Stomach (tissue), 8 donors: ENCODE measurements at regions not wholly inside any gene's neighbourhood (a gene's known extent, or its start where the extent isn't known, plus 50 kb on each side); places are given as distances from the start of the nearest gene placed in this dataset.

ENCODE experiments used
- DNase-seq, 2 donors: peaks; one replicate each; pipeline versions ENCODE4 v3.0.0 to v3.0.0-alpha.2; 2013 to 2019
- H3K27ac ChIP-seq, 5 donors: fragments of 200-600 bp in 4 of 5; sonication (generic) in 4 of 5; one replicate each; pipeline ENCODE4 v1.5.1; 2013 to 2019; ENCODE audit warnings: mild to moderate bottlenecking in 1 of 5, moderate library complexity in 1 of 5
- H3K27me3 ChIP-seq, 3 donors: fragments of 200-600 bp; sonication (generic); one replicate each; pipeline ENCODE4 v1.5.1; 2017 to 2019; ENCODE audit warnings: mixed run types in 1 of 3
- H3K36me3 ChIP-seq, 4 donors: fragments of 200-600 bp; sonication (generic); 1 replicate in 3 of 4; 2 replicates in 1 of 4; pipeline ENCODE4 v1.5.1; 2016 to 2019
- H3K4me1 ChIP-seq, 4 donors: fragments of 200-600 bp; sonication (generic); one replicate each; pipeline ENCODE4 v1.5.1; 2016 to 2019
- H3K4me3 ChIP-seq, 4 donors: fragments of 200-600 bp; sonication (generic) in 3 of 4; one replicate each; pipeline ENCODE4 v1.5.1; 2016 to 2019; ENCODE audit warnings: mild to moderate bottlenecking in 1 of 4
- H3K9me3 ChIP-seq, 4 donors: fragments of 200-600 bp; sonication (generic); one replicate each; pipeline ENCODE4 v1.5.1; 2016 to 2019
- CTCF ChIP-seq, 7 experiments: fragments of 450-650 bp in 4 of 7; fragments of 200-600 bp in 3 of 7; sonication (generic) in 3 of 7; IDR thresholded peaks; one replicate each; pipeline ENCODE4 v1.5.1; 2016 to 2019; ENCODE audit warnings: antibody characterized with exemption in 7 of 7, control low read depth in 2 of 7, mild to moderate bottlenecking in 1 of 7
- EP300 ChIP-seq: sonication (generic); formaldehyde crosslinking; IDR thresholded peaks from one replicate; pipeline ENCODE4 v1.6.1; 2017; ENCODE audit warnings: antibody characterized with exemption
- POLR2A ChIP-seq, 4 donors: fragments of 450-650 bp; IDR thresholded peaks; one replicate each; pipeline ENCODE4 v1.6.1; 2016; ENCODE audit warnings: antibody characterized with exemption in 4 of 4, control low read depth in 2 of 4, mild to moderate bottlenecking in 1 of 4, moderate library complexity in 1 of 4
- POLR2AphosphoS5 ChIP-seq, 3 donors: sonication (generic); formaldehyde crosslinking; IDR thresholded peaks; one replicate each; pipeline ENCODE4 v1.6.1; 2016; ENCODE audit warnings: antibody characterized with exemption in 3 of 3
- WGBS, 5 donors: extraction: QIAGEN DNeasy Blood & Tissue Kit in 3 of 5; methylation state at CpG; one replicate each; pipeline versions ENCODE4 v1.1.5 to v1.1.7; 2013 to 2018; 5-methylcytosine and 5-hydroxymethylcytosine counted together
- intact Hi-C: fragments of 100-400 bp; cut with DNase I; formaldehyde crosslinking; loops from one replicate; pipeline ENCODE4 v1.15.1; 2023; ENCODE audit warnings: low total_unique reads
- donor health status: healthy with polysubstance abuse.
- donor health status: Bipolar disorder and iron deficiency.
- donor health status: healthy.

- WGBS, 5 donors: 45 to 70% (median 47%) methylated on average over 3 of the region's 3 CpGs
- Histone ChIP-seq H3K4me3 (no peak overlapping the region), H3K27ac (no peak overlapping the region), H3K9me3 (no peaks in the 10 kb centered on the region), H3K36me3 (no peaks in the 10 kb centered on the region), H3K27me3 (no peaks in the 10 kb centered on the region), H3K4me1 (no peaks in the 10 kb centered on the region)
- no peak for DNase-seq
- TF ChIP-seq CTCF (IDR thresholded peaks at IDR 0.05): no peak
- no peak for TF ChIP-seq POLR2A (IDR thresholded peaks at IDR 0.05)
- TF ChIP-seq EP300: no peak
- no peak for TF ChIP-seq POLR2AphosphoS5 (IDR thresholded peaks at IDR 0.05)
- intact Hi-C loops: no loop called here
These were observed 139.6 kb upstream of the WDR1 start for GRCh38 chr4:10256203-10256602.

GRCh38 chr4:10253765-10254164 lies 137.2 kb upstream of the WDR1 start:
- Histone ChIP-seq H3K27me3 (no peaks in the 10 kb centered on the region), H3K27ac (no peak overlapping the region), H3K4me1 (no peaks in the 10 kb centered on the region), H3K36me3 (no peaks in the 10 kb centered on the region), H3K4me3 (no peak overlapping the region), H3K9me3 (no peaks in the 10 kb centered on the region)
- intact Hi-C loops: no loop called here
- TF ChIP-seq EP300 (no peak), POLR2AphosphoS5 (IDR thresholded peaks at IDR 0.05) (no peak), CTCF (IDR thresholded peaks at IDR 0.05) (no peak), POLR2A (IDR thresholded peaks at IDR 0.05) (no peak)
- no peak for DNase-seq
- 69 to 81% (median 78%) methylated on average over 6 of the region's 6 CpGs for WGBS, 5 donors

- 77 to 87% (median 83%) methylated on average over 7 of the region's 7 CpGs for WGBS, 5 donors
- Histone ChIP-seq H3K27me3 (no peaks in the 10 kb centered on the region), H3K9me3 (no peaks in the 10 kb centered on the region), H3K36me3 (no peaks in the 10 kb centered on the region), H3K27ac (no peak overlapping the region), H3K4me1 (no peaks in the 10 kb centered on the region), H3K4me3 (no peak overlapping the region)
- TF ChIP-seq EP300: no peak
- TF ChIP-seq POLR2A (IDR thresholded peaks at IDR 0.05): no peak
- TF ChIP-seq POLR2AphosphoS5 (IDR thresholded peaks at IDR 0.05): no peak
- TF ChIP-seq CTCF (IDR thresholded peaks at IDR 0.05): no peak
- intact Hi-C loops: no loop called here
- no peak for DNase-seq
These were observed 129.2 kb upstream of the WDR1 start for GRCh38 chr4:10245751-10246150.

- no peak overlapping the region for H3K4me3 ChIP-seq
- no peaks in the 10 kb centered on the region for H3K27me3 ChIP-seq
- no peaks in the 10 kb centered on the region for H3K36me3 ChIP-seq
- 81 to 95% (median 90%) methylated on average over 2 of the region's 2 CpGs for WGBS, 5 donors
- no peaks in the 10 kb centered on the region for H3K9me3 ChIP-seq
- DNase-seq: no peak
- TF ChIP-seq POLR2AphosphoS5 (IDR thresholded peaks at IDR 0.05) (no peak), EP300 (no peak), POLR2A (IDR thresholded peaks at IDR 0.05) (no peak), CTCF (IDR thresholded peaks at IDR 0.05) (no peak)
- intact Hi-C loops: no loop called here
- H3K4me1 ChIP-seq: no peaks in the 10 kb centered on the region
- H3K27ac ChIP-seq: no peak overlapping the region
These were observed 127.3 kb upstream of the WDR1 start for GRCh38 chr4:10243856-10244255.

- intact Hi-C loops: no loop called here
- no peak for DNase-seq
- TF ChIP-seq CTCF (IDR thresholded peaks at IDR 0.05) (no peak), POLR2AphosphoS5 (IDR thresholded peaks at IDR 0.05) (no peak), EP300 (no peak), POLR2A (IDR thresholded peaks at IDR 0.05) (no peak)
These were observed 124.1 kb upstream of the WDR1 start for GRCh38 chr4:10240691-10241090.

More at GRCh38 chr4:10240691-10241090, 124.1 kb upstream of the WDR1 start:
- no peaks in the 10 kb centered on the region for H3K36me3 ChIP-seq
- H3K4me1 ChIP-seq: no peaks in the 10 kb centered on the region
- WGBS, 5 donors: 0 to 56% (median 22%) methylated on average over 1 of the region's 1 CpG
- no peak overlapping the region for H3K27ac ChIP-seq
- H3K9me3 ChIP-seq: no peaks in the 10 kb centered on the region
- H3K4me3 ChIP-seq: no peak overlapping the region
- no peaks in the 10 kb centered on the region for H3K27me3 ChIP-seq
